ENCODE measurements at regions not wholly inside any gene's neighbourhood (a gene's known extent, or its start where the extent isn't known, plus 50 kb on each side); places are given as distances from the start of the nearest gene placed in this dataset.

GRCh38 chr2:163802284-163802683 lies 66.5 kb upstream of the FIGN start:
- H3K27me3 Mint-ChIP-seq (ENCODE audit: insufficient read depth): no peaks in the 10 kb centered on the region
- peaks cover 14% of the 10 kb centered on the region; the same call in 1 of the 2 replicates for H3K4me1 Mint-ChIP-seq (ENCODE audit: low read depth)
- TF ChIP-seq, protein P1, sequence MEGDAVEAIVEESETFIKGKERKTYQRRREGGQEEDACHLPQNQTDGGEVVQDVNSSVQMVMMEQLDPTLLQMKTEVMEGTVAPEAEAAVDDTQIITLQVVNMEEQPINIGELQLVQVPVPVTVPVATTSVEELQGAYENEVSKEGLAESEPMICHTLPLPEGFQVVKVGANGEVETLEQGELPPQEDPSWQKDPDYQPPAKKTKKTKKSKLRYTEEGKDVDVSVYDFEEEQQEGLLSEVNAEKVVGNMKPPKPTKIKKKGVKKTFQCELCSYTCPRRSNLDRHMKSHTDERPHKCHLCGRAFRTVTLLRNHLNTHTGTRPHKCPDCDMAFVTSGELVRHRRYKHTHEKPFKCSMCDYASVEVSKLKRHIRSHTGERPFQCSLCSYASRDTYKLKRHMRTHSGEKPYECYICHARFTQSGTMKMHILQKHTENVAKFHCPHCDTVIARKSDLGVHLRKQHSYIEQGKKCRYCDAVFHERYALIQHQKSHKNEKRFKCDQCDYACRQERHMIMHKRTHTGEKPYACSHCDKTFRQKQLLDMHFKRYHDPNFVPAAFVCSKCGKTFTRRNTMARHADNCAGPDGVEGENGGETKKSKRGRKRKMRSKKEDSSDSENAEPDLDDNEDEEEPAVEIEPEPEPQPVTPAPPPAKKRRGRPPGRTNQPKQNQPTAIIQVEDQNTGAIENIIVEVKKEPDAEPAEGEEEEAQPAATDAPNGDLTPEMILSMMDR (IDR thresholded peaks at IDR 0.05): no peak
- H3K27ac Mint-ChIP-seq: no peak overlapping the region
- no peak for DNase-seq
- peaks cover 3% of the 10 kb centered on the region; the same call in 1 of the 2 replicates for H3K9me3 Mint-ChIP-seq
- no peak overlapping the region for H3K4me3 Mint-ChIP-seq
- H3K36me3 Mint-ChIP-seq (ENCODE audit: low read depth): no peaks in the 10 kb centered on the region

- Mint-ChIP-seq H3K4me3 (no peak overlapping the region), H3K4me1 (ENCODE audit: low read depth) (peaks cover 14% of the 10 kb centered on the region; the same call in 1 of the 2 replicates), H3K36me3 (ENCODE audit: low read depth) (no peaks in the 10 kb centered on the region), H3K27ac (no peak overlapping the region), H3K27me3 (ENCODE audit: insufficient read depth) (no peaks in the 10 kb centered on the region; the same call in 1 of the 2 replicates), H3K9me3 (peaks cover 3% of the 10 kb centered on the region; the same call in 1 of the 2 replicates)
- no peak for DNase-seq
- TF ChIP-seq, protein P1 (IDR thresholded peaks at IDR 0.05): no peak
Measured at GRCh38 chr2:163801486-163801885, 65.7 kb upstream of the FIGN start.

GRCh38 chr2:163800951-163801381 lies 65.2 kb upstream of the FIGN start:
- DNase-seq: peak; percentile 54
- TF ChIP-seq, protein P1 (IDR thresholded peaks at IDR 0.05): no peak
- Mint-ChIP-seq H3K27me3 (ENCODE audit: insufficient read depth) (no peaks in the 10 kb centered on the region; the same call in 1 of the 2 replicates), H3K27ac (no peak overlapping the region), H3K9me3 (peaks cover 3% of the 10 kb centered on the region; the same call in 1 of the 2 replicates), H3K4me1 (ENCODE audit: low read depth) (peaks cover 14% of the 10 kb centered on the region; the same call in 1 of the 2 replicates), H3K36me3 (ENCODE audit: low read depth) (no peaks in the 10 kb centered on the region), H3K4me3 (peak overlapping the region; percentile 36; the same call in 1 of the 2 replicates)

DNA sequence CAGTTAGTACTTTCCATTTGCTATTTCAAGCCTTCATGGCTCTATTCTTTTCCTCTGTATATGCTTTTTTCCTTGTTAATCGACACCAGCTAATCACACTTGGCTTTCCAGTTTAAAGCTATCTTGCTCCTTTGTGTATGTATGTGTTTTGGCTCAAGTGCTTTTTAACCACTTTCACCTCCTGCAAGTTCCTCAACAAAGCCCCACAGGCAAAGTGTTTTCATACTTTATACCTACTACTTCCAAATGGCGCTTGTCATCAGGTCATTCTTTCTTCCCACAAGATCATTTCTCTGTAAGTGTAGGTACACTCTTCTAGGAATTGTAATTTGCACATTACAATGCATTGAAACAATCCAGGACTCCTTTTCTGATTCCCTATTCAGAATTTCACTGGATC lies 64.0 kb upstream of the FIGN start:
- DNase-seq: no peak
- Mint-ChIP-seq H3K36me3 (ENCODE audit: low read depth) (no peaks in the 10 kb centered on the region), H3K4me1 (ENCODE audit: low read depth) (peaks cover 14% of the 10 kb centered on the region; the same call in 1 of the 2 replicates), H3K9me3 (peaks cover 3% of the 10 kb centered on the region; the same call in 1 of the 2 replicates), H3K4me3 (no peak overlapping the region), H3K27ac (no peak overlapping the region), H3K27me3 (ENCODE audit: insufficient read depth) (no peaks in the 10 kb centered on the region; the same call in 1 of the 2 replicates)
- TF ChIP-seq, protein P1 (IDR thresholded peaks at IDR 0.05): no peak

DNA sequence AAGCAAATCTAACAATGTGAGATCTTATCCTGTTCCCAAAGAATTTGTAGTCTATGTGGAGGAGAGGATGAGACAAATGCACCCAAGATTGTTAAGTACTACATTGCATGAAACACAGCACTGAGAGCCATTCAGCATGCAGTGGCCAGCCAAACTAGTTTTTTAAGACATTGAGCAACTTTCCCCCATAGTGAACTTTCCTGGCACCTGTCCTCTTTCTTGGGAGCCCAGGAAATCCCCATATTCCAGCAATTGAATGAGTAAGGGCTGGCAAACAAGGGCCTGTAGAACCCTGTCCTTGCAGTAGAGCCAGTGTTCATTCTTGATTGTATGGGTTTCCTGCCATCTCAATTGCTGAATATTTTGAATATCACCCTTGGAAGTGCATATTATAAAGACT lies 58.8 kb upstream of the FIGN start:
- TF ChIP-seq, protein P1 (IDR thresholded peaks at IDR 0.05): no peak
- Mint-ChIP-seq H3K9me3 (peaks cover 3% of the 10 kb centered on the region; the same call in 1 of the 2 replicates), H3K4me3 (no peak overlapping the region), H3K36me3 (ENCODE audit: low read depth) (no peaks in the 10 kb centered on the region), H3K27me3 (ENCODE audit: insufficient read depth) (no peaks in the 10 kb centered on the region; the same call in 1 of the 2 replicates), H3K4me1 (ENCODE audit: low read depth) (no peaks in the 10 kb centered on the region), H3K27ac (no peak overlapping the region)
- no peak for DNase-seq
